Gastroesophageal sphincter (tissue), 3 donors: ENCODE measurements at regions not wholly inside any gene's neighbourhood (a gene's known extent, or its start where the extent isn't known, plus 50 kb on each side); places are given as distances from the start of the nearest gene placed in this dataset.

Experiments
- CTCF ChIP-seq, 4 experiments: fragments of 200-600 bp in 2 of 4; fragments of 450-650 bp in 2 of 4; sonication (generic) in 1 of 4; IDR thresholded peaks; one replicate each; pipeline ENCODE4 v1.5.1; 2017 to 2019; ENCODE audit warnings: antibody characterized with exemption in 4 of 4, mild to moderate bottlenecking in 2 of 4, moderate library complexity in 2 of 4
- POLR2A ChIP-seq, 2 donors: fragments of 450-650 bp; IDR thresholded peaks; one replicate each; pipeline ENCODE4 v1.6.1; 2017; ENCODE audit warnings: antibody characterized with exemption in 2 of 2, mild to moderate bottlenecking in 2 of 2, moderate library complexity in 1 of 2

GRCh38 chr12:93055221-93055620, 126.1 kb upstream of the EEA1 start:
- TF ChIP-seq CTCF (IDR thresholded peaks at IDR 0.05): no peak
- TF ChIP-seq POLR2A (IDR thresholded peaks at IDR 0.05): no peak
